ENCODE measurements at regions not wholly inside any gene's neighbourhood (a gene's known extent, or its start where the extent isn't known, plus 50 kb on each side); places are given as distances from the start of the nearest gene placed in this dataset.

DNA sequence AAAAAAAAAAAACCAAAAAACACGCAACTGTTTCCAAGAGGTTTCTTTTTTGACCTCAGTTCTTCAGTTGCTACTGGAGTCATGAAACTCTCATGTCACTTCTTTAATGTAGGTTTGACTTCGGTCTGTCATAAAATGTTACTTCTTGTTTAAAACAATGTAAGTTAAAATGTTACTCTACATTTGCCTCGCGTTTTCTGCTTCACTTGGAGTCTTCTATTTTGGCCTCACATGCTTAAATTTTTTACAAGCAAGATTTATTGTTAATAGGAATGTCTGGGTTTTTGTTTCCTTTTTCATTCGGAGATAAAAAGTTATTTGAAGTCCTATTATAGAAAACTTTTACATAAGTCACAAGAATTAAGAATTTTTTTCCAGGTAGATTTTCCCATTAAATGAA is 880.2 kb downstream of the LTN1 start:
- TF ChIP-seq EZH2 (IDR thresholded peaks at IDR 0.05; ENCODE audit: insufficient read depth, poor library complexity, severe bottlenecking) (no peak), EZH2phosphoT487 (IDR thresholded peaks at IDR 0.05; ENCODE audit: insufficient read depth, low read depth) (no peak)

Measured in GM23248 (cell line).